NCI-H1694 (cell line): ENCODE measurements at regions not wholly inside any gene's neighbourhood (a gene's known extent, or its start where the extent isn't known, plus 50 kb on each side); places are given as distances from the start of the nearest gene placed in this dataset.

Source experiments
- DNase-seq: peaks from one replicate; lab custom pipeline; 2025; lab: John Stamatoyannopoulos, UW

GRCh38 chr6:9481292-9482029, 933.4 kb downstream of the TFAP2A start:
- no peak for DNase-seq

GRCh38 chr6:9468277-9468676, 946.6 kb downstream of the TFAP2A start:
- no peak for DNase-seq

- no peak for DNase-seq
Measured at GRCh38 chr6:9467741-9468140, 947.1 kb downstream of the TFAP2A start.

- DNase-seq, result no peak
Measured at GRCh38 chr6:9464583-9464982, 950.3 kb downstream of the TFAP2A start.

- DNase-seq, result no peak
Measured at GRCh38 chr6:9463311-9463710, 951.6 kb downstream of the TFAP2A start.

GRCh38 chr6:9461188-9461587, 953.7 kb downstream of the TFAP2A start:
- DNase-seq, result no peak

- no peak for DNase-seq
Measured at GRCh38 chr6:9458424-9458823, 956.5 kb downstream of the TFAP2A start.

GRCh38 chr6:9455864-9456658, 958.8 kb downstream of the TFAP2A start:
- DNase-seq, result no peak

- DNase-seq, result no peak
Measured at GRCh38 chr6:9439621-9440330, 975.1 kb downstream of the TFAP2A start.

- no peak for DNase-seq
Measured at GRCh38 chr6:9437836-9438235, 977.0 kb downstream of the TFAP2A start.

- DNase-seq, result no peak
Measured at GRCh38 chr6:9435281-9435680, 979.6 kb downstream of the TFAP2A start.

- no peak for DNase-seq
Measured at GRCh38 chr6:9431945-9432344, 982.9 kb downstream of the TFAP2A start.

- no peak for DNase-seq
Measured at GRCh38 chr6:9428421-9429172, 986.3 kb downstream of the TFAP2A start.

- no peak for DNase-seq
Measured at GRCh38 chr6:9422138-9422537, 986.8 kb upstream of the SLC35B3 start.

GRCh38 chr6:9420316-9421015, 985.1 kb upstream of the SLC35B3 start:
- DNase-seq, result peak; percentile 44

GRCh38 chr6:9417400-9417799, 982.1 kb upstream of the SLC35B3 start:
- DNase-seq, result no peak

GRCh38 chr6:9412951-9413559, 977.7 kb upstream of the SLC35B3 start:
- peak; percentile 33 for DNase-seq

GRCh38 chr6:9409126-9409525, 973.8 kb upstream of the SLC35B3 start:
- no peak for DNase-seq

GRCh38 chr6:9408402-9409117, 973.2 kb upstream of the SLC35B3 start:
- no peak for DNase-seq

- DNase-seq, result no peak
Measured at GRCh38 chr6:9405825-9406224, 970.5 kb upstream of the SLC35B3 start.
